OCI-M2 (cell line): ENCODE measurements at regions not wholly inside any gene's neighbourhood (a gene's known extent, or its start where the extent isn't known, plus 50 kb on each side); places are given as distances from the start of the nearest gene placed in this dataset.

ENCODE experiments used
- DNase-seq: peaks from one replicate; lab custom pipeline; 2025; ENCODE audit not compliant: unreplicated experiment; lab: John Stamatoyannopoulos, UW

DNA sequence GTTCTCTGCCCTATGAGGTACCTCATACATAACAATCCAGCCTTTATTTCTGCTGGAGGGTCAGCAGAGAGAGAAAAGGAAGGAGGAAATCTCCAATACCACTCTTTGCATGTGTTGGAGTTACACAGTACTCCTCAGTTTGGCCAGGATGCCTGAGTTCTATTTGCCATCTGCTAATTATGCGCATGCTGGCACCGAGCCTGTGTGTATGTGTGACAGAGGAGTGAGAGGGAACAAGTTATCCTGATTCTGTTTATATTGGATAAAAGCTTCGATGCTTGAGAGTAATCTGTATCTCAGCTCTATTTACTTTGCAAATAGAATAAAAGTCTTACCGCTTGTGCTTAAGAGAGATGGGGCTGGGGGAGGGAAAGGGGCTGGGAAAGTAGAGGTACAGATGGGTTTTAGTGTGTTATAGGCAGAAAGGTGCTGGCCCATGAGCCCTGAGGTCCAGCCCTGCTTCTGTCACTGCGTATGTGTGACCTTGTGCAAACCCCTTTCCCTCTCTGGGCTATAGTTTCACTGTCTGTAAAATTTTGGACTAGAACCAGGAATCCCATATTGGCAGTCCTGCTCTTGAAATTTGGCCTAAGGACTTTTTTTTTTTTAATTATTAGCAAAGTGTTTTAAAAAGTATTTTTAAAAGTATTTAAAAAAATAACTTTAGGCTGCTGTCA is 54.5 kb upstream of the PLXNA2 start:
- no peak for DNase-seq

DNA sequence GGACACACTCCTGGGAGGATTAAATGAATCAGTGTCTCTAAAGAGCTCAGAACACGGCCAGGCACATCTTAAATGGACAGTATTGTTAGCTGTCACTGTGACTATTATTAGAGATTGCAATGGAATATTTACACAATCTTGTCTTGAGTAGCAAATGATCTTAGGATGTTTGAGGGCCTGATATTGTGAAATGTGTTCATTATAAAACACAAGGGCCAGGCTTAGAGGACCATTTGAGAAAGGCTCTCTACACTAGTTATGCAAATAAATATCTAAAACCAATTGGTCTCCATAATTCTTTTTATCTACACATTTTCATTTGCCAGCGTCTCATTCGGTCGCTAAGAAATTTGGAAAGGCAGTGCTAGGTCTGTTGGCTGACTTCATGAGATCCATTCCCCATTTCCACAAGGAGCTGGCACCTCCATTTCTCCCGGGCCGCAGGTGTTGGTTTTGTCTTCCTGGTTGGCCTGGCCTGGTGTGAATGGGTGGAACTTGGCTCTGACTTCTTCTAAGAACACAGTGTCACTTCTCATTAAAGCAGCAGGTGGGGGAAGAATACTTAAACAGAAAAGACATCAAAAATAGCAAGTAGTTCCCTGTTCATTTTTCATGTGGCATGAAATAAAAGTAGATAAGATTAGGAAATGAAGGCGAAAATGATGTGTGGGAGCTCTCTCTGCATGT is 56.0 kb upstream of the PLXNA2 start:
- DNase-seq = no peak

- DNase-seq = no peak
Observed at GRCh38 chr1:208302699-208303238, 58.6 kb upstream of the PLXNA2 start.

- no peak for DNase-seq
Observed at GRCh38 chr1:208303743-208304712, 59.8 kb upstream of the PLXNA2 start.

- no peak for DNase-seq
Observed at GRCh38 chr1:208308221-208308620, 64.0 kb upstream of the PLXNA2 start.

DNA sequence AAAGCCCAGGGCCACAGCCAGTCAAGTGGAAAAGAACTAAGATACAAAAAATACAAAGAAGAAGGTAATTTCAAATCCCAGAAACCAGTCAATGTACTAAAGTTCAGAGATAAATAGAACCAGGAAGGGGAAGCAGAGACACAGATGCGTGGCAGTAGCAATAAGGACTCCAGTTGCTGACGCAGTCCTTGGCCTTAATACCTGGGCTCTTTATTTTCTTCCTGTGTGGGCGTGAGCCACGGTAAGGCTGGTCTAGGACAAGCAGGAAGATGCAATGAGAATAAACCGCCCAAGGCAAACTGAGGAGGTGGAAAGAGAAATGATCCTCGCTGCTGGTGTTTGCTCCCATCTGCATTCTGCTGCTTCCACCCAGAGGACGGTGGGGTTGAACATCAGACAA is 65.6 kb upstream of the PLXNA2 start:
- DNase-seq = no peak

GRCh38 chr1:208312706-208313105 is 68.5 kb upstream of the PLXNA2 start:
- no peak for DNase-seq

- DNase-seq = no peak
Observed at GRCh38 chr1:208314431-208314830, 70.2 kb upstream of the PLXNA2 start.

DNA sequence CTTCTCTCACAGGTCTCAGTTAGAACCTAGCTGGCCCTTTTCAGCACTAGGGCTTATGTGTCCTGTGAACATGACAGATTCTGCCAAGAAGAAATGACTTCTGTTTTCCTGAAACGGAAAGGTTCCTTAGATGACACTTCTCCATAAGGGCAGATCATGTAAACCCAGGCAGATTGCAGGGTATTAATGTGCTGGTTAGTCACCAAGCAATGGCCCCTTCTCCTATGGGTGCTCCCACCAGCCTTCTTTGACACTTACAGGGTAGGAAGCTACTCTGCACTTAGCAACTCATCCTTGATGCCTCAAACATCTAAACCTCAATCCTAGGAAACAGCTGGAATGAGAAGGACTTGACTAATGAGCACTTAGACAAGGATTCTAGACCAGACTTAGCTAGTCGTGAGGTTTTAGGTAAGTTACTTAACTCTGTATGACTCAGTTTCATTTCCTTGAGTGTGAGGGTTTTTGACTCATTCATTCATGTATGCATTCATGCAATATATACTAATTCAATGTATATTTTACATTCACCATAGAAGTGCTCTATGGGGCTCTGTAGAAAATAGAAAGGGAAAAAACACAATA is 74.1 kb upstream of the PLXNA2 start:
- DNase-seq = no peak

DNA sequence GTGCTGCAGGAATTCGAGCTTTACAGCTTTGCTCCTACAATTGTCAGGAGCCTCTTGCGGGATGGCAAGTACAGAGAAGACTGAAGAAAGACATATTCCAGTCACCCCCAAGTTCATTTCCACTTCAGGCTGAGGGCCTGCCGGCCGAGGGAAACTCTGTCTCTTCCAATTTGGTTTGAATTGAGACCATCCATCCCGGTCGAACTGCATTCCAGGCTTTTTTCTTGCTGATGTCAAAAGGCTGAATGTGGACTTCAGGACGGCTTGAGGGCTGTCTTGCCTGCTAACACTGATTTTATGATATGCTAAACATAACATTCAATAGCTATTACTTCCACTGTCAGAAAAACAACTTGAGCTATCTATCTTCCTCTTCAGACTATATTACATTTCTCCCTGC is 79.8 kb upstream of the PLXNA2 start:
- DNase-seq = no peak

DNA sequence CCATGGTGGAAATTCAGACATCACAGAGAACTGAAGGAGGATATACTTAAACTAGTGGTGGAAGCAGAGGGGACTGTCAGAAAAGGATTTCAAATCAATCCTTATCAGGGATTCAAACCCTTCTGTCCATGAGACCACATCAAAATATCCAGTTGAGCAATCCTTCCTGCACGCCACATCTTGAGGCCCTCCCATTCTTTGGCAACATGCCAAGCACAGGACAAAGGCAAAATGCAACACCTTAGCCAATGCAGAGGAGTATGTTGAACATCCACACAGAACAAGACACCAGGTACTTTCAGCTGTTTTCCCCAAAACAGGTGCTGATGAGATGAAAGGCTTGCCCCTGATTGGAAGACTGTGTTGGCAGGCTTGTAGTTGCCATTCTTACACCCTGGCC is 81.8 kb upstream of the PLXNA2 start:
- no peak for DNase-seq

DNA sequence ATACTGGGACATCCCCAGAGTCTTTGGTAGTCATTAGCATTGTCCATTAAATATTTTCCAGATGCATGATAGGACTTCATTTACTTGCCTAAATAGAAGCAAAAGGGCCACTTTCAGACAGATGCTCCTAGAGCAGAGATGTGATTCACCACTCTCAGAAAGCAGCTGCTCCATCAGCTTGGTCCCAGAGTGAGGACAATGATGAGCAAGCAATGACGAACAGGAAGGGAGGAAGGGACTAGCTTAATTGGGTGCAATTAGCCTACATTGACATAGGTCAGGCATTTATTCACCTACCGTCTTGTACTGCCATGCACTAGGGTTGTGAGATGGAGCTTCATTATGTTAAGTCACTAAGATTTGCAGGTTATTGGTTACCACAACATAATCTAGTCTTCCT is 85.1 kb upstream of the PLXNA2 start:
- DNase-seq = no peak

DNA sequence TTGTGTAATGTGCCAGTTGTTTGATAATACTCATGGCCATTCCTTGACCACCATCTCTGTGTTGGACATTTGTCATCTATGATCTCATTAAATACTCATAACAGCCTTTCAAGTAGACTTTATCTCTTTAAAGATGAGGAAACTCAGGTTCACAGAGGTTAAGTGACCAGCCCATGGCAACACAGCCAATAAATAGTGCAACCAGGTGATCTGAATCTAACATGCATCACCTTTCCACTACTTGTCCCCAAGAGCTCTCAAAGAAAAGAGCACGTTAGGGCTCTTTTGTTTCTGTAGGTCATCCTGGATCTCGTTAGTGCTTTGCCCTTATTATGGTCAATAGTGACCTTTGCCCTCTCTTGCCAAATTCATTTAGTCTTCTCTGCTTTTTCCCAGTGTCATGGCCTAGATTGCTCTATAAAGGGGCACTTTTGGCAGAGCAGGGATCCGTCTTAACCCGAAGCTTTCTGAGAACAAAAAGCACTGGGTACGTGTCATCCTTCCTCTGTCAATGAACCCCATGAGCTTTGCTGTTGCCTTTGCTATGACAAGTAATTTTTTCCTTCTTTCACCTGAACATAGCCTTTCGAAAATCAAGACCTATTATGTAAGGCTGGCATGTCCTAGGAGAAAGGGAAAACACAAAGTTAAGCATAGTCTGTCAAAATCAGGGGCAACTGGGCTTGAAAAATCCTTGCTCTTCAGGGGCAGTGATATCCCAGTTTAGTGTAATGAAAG is 88.0 kb upstream of the PLXNA2 start:
- DNase-seq = no peak

DNA sequence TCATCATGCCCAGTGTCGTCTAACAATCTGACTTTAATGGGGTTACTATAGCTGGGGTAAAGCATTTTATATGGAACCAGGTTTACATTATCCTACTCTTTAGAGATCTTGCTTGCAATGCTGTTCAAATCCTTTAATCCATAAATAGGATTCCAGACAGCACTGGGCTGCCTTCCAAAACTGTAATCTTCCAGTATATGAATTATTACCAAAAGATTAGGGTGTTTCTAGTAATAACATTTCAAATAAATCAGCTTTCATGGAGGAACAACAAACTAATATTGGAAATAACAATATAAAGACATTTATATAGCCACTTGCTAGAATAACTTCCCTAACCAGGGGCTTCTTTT is 88.6 kb upstream of the PLXNA2 start:
- DNase-seq = no peak

- DNase-seq = no peak
Observed at GRCh38 chr1:208333676-208334075, 89.5 kb upstream of the PLXNA2 start.

DNA sequence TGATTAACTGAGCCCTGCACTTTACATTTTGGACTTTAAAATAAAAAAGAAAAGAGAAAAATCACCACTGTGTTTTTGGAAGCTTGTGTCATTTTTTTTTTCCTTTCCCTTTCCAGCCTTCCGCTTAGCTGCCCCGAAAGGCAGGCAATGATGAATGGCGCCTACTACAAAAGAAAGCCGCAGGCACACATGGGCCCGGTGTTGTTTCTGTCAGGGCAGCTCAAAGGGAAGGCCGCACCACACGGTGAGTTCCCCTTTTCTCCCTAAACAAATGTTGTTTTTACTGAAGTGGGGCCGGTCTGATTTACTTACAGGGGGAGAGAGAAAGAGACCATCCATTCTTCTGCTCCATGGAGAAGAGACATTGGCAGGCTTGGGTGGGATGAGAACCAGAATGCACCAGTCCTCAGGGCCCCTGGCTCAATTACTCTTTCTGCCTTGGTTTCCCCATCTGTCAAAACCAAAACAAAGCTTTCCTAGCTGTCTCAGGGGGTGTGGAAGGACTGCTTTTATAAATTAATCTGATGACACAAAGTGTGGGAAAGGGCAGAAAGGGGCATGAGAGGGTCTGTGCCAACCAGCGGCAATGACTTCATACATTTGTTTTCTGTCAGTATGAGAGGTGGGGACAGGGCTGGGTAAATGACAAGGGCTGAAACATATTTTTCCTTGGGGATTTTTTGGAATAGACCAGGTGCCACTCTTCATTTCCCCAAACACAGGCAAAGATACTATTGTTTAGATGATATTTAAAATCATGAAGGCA is 91.4 kb upstream of the PLXNA2 start:
- no peak for DNase-seq

- no peak for DNase-seq
Observed at GRCh38 chr1:208336137-208336518, 91.9 kb upstream of the PLXNA2 start.

- DNase-seq = no peak
Observed at GRCh38 chr1:208339911-208340310, 95.7 kb upstream of the PLXNA2 start.

DNA sequence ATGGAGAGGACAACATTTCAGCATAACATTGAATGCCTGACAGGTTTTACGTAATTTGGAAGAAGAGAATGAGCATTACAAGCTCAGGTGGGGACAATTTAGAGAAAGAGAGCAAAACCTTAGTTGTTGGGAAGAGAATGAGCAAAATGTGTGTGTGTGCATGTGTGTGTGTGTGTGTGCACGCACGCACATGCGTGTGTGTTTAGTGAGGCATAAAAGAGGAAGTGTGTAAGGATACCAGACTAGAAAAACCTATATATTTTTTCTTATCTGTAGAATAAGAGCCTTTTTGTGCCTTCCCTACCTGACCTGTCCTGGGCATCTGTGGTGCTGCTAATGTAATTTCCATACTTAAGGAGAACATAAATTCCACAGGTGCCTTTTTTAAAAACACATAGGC is 99.0 kb upstream of the PLXNA2 start:
- no peak for DNase-seq
